RWPE2 (cell line): ENCODE measurements at regions not wholly inside any gene's neighbourhood (a gene's known extent, or its start where the extent isn't known, plus 50 kb on each side); places are given as distances from the start of the nearest gene placed in this dataset.
A peak's percentile ranks its signal among the peaks of the same experiment; 100 is the strongest.

ENCODE experiments used
- ATAC-seq: fragments of 200-7000 bp; cut with Tn5 transposase; 3 replicates; pipeline ENCODE4 v1.9.1; 2021; ENCODE audit warnings: low read depth
- DNase-seq: peaks from one replicate; pipeline ENCODE4 v3.0.0-alpha.2; 2020; ENCODE audit warnings: low spot score
- H3K27ac ChIP-seq: fragments of 450-650 bp; 2 replicates; pipeline ENCODE4 v1.5.1; 2017; ENCODE audit warnings: mild to moderate bottlenecking; ENCODE audit not compliant: poor library complexity, severe bottlenecking
- H3K27me3 ChIP-seq: fragments of 250-450 bp; sonication (Bioruptor Pico); 2 replicates; pipeline ENCODE4 v1.5.1; 2021; ENCODE audit warnings: mild to moderate bottlenecking, moderate library complexity; ENCODE audit not compliant: insufficient read depth, poor library complexity, severe bottlenecking
- H3K36me3 ChIP-seq: fragments of 250-450 bp; sonication (Bioruptor Pico); 2 replicates; pipeline ENCODE4 v1.5.1; 2020; ENCODE audit warnings: low read depth, mild to moderate bottlenecking, moderate library complexity
- H3K4me1 ChIP-seq: fragments of 250-450 bp; sonication (Bioruptor Pico); 2 replicates; pipeline ENCODE4 v1.5.1; 2021; ENCODE audit warnings: mild to moderate bottlenecking, moderate library complexity; ENCODE audit not compliant: insufficient read depth, poor library complexity, severe bottlenecking
- H3K4me3 ChIP-seq: fragments of 250-450 bp; sonication (Bioruptor Pico); 2 replicates; pipeline ENCODE4 v1.5.1; 2021; ENCODE audit warnings: mild to moderate bottlenecking, moderate library complexity; ENCODE audit not compliant: severe bottlenecking
- H3K9me3 ChIP-seq: fragments of 250-450 bp; sonication (Bioruptor Pico); 2 replicates; pipeline ENCODE4 v1.5.1; 2021; ENCODE audit warnings: mild to moderate bottlenecking, moderate library complexity; ENCODE audit not compliant: severe bottlenecking
- CTCF ChIP-seq: fragments of 450-650 bp; IDR thresholded peaks from one replicate; pipeline ENCODE4 v1.5.1; 2017; ENCODE audit warnings: mild to moderate bottlenecking, moderate library complexity; ENCODE audit not compliant: poor library complexity, severe bottlenecking

GRCh38 chrX:121308276-121308805 is 260.9 kb downstream of the GLUD2 start:
- ATAC-seq (peak; percentile 52; the same call in 2 of the 3 replicates), DNase-seq (no peak)
- peak; percentile 39 for TF ChIP-seq CTCF
- Histone ChIP-seq H3K4me1 (no peaks in the 10 kb centered on the region), H3K27me3 (no peaks in the 10 kb centered on the region), H3K9me3 (no peaks in the 10 kb centered on the region), H3K4me3 (no peak overlapping the region), H3K36me3 (no peaks in the 10 kb centered on the region), H3K27ac (no peak overlapping the region)

- ATAC-seq: no peak
- Histone ChIP-seq H3K4me1 (no peaks in the 10 kb centered on the region), H3K27me3 (no peaks in the 10 kb centered on the region), H3K9me3 (no peaks in the 10 kb centered on the region), H3K27ac (no peak overlapping the region), H3K36me3 (no peaks in the 10 kb centered on the region), H3K4me3 (no peak overlapping the region)
- no peak for DNase-seq
- TF ChIP-seq CTCF: no peak
Measured at GRCh38 chrX:121310820-121311219, 263.4 kb downstream of the GLUD2 start.

GRCh38 chrX:121320441-121320840 is 273.0 kb downstream of the GLUD2 start:
- TF ChIP-seq CTCF: no peak
- ATAC-seq (no peak), DNase-seq (no peak)
- no peaks in the 10 kb centered on the region for H3K4me1 ChIP-seq
- no peaks in the 10 kb centered on the region for H3K36me3 ChIP-seq
- H3K4me3 ChIP-seq: no peak overlapping the region
- H3K27me3 ChIP-seq: no peaks in the 10 kb centered on the region
- H3K27ac ChIP-seq: no peak overlapping the region
- no peaks in the 10 kb centered on the region for H3K9me3 ChIP-seq

GRCh38 chrX:121322159-121322558 is 274.7 kb downstream of the GLUD2 start:
- no peak for DNase-seq
- Histone ChIP-seq H3K27me3 (no peaks in the 10 kb centered on the region), H3K27ac (no peak overlapping the region), H3K4me1 (no peaks in the 10 kb centered on the region), H3K36me3 (no peaks in the 10 kb centered on the region), H3K9me3 (no peaks in the 10 kb centered on the region), H3K4me3 (no peak overlapping the region)
- no peak for ATAC-seq
- TF ChIP-seq CTCF: peak; percentile 48

GRCh38 chrX:121323337-121323736 is 275.9 kb downstream of the GLUD2 start:
- Histone ChIP-seq H3K4me1 (no peaks in the 10 kb centered on the region), H3K4me3 (no peak overlapping the region), H3K27ac (no peak overlapping the region), H3K27me3 (no peaks in the 10 kb centered on the region), H3K9me3 (no peaks in the 10 kb centered on the region), H3K36me3 (no peaks in the 10 kb centered on the region)
- no peak for TF ChIP-seq CTCF
- ATAC-seq (no peak), DNase-seq (no peak)
